DND-41 (cell line): ENCODE measurements at regions not wholly inside any gene's neighbourhood (a gene's known extent, or its start where the extent isn't known, plus 50 kb on each side); places are given as distances from the start of the nearest gene placed in this dataset.
"Not testable (repeated sequence)": the region's sequence is repeated elsewhere in the genome, so short reads cannot be mapped to it uniquely, and the experiment has no call there.

Experiments
- CTCF ChIP-seq: IDR thresholded peaks from 2 replicates; pipeline ENCODE4 v1.5.1; 2012; ENCODE audit warnings: borderline replicate concordance, low read length, moderate library complexity, mild to moderate bottlenecking; ENCODE audit not compliant: poor library complexity, severe bottlenecking; ENCODE audit errors: extremely low read depth
- EZH2 ChIP-seq: IDR thresholded peaks from 3 replicates; pipeline ENCODE4 v1.6.1; 2012; ENCODE audit warnings: borderline replicate concordance, low read depth, mild to moderate bottlenecking, moderate library complexity, low read length, inconsistent platforms; ENCODE audit not compliant: severe bottlenecking

DNA sequence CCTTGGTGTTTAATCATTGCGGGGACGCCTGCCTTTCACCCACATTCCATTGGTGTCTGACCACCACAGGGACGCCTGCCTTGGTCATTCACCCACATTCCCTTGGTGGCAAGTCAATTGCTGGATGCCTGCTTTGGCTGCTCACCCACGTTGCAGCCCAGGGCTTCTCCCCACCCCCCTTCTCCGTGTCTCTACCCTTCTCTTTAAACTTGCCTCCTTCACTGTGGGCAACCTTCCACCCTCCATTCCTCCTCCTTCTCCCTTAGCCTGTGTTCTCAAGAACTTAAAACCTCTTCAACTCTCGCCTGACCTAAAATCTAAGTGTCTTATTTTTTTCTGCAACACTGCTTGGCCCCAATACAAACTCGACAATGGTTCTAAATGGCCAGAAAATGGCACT, 115.6 kb upstream of the SLC4A7 start:
- not testable (repeated sequence) for TF ChIP-seq CTCF, EZH2
